ENCODE measurements at regions not wholly inside any gene's neighbourhood (a gene's known extent, or its start where the extent isn't known, plus 50 kb on each side); places are given as distances from the start of the nearest gene placed in this dataset.
A peak's percentile ranks its signal among the peaks of the same experiment; 100 is the strongest.

DNA sequence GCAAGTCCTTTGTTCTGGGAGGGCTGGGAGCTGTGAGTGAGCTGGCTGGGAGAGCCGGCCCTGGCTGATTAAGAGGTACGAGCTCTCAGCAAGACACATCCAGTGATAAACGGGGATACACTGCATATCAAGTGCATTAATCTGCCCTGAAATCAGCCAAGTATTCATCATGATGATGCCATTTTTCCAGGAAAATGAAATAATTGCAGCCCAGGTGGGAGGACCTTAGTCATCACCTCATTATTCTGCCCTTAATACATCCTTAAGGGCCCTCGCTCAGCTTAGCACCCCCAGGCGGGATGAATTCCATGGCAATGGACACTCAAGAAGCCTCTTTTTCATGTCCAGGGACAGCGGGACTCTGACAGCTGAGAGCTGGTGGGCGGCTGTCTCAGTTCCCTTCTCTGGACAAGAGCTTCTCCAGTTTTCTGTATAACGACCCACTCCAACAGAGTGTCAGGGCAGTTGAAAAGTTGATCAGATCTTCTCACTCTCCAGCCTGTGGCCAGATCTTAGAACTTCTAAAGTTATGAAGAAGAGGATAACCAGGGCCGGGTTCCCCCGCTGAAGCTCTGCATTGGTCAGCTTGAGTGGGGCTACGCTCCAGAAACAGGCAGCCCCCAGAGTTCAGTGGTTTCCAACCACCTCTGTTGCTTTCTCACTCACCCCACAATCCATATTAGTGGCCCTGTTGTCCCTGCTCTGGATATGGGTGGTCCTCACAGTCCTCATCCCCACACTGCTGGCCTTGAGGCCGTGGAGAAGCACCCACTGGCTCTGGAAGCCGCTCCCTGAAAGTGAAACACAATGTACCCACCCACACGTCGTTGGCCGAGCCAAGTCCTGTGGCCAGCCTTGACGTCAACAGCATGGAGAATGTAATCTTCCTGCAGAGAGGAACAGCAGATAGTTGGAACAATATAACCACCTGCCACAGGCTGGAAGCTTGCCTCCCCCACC lies 306.2 kb upstream of the DIO3 start:
- no TSS peak for BruUV-seq (replicated peaks)
- peaks cover 23% of the 10 kb centered on the region for H3K4me1 Mint-ChIP-seq (ENCODE audit: insufficient read depth, unreplicated experiment)
- CTCF ChIA-PET = interaction anchor here (0.6 kb wide), 2 partner anchors 19 to 438 kb away, joined by 3 read pairs; no protein-coding TSS in a partner anchor
- TF ChIP-seq, protein P1, sequence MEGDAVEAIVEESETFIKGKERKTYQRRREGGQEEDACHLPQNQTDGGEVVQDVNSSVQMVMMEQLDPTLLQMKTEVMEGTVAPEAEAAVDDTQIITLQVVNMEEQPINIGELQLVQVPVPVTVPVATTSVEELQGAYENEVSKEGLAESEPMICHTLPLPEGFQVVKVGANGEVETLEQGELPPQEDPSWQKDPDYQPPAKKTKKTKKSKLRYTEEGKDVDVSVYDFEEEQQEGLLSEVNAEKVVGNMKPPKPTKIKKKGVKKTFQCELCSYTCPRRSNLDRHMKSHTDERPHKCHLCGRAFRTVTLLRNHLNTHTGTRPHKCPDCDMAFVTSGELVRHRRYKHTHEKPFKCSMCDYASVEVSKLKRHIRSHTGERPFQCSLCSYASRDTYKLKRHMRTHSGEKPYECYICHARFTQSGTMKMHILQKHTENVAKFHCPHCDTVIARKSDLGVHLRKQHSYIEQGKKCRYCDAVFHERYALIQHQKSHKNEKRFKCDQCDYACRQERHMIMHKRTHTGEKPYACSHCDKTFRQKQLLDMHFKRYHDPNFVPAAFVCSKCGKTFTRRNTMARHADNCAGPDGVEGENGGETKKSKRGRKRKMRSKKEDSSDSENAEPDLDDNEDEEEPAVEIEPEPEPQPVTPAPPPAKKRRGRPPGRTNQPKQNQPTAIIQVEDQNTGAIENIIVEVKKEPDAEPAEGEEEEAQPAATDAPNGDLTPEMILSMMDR (IDR thresholded peaks at IDR 0.05; ENCODE audit: unreplicated experiment) = no peak
- H3K9me3 Mint-ChIP-seq (ENCODE audit: unreplicated experiment) = no peaks in the 10 kb centered on the region
- H3K27ac Mint-ChIP-seq (ENCODE audit: low read depth, unreplicated experiment) = no peak overlapping the region
- no peak overlapping the region for H3K4me3 Mint-ChIP-seq (ENCODE audit: unreplicated experiment)
- no peaks in the 10 kb centered on the region for H3K36me3 Mint-ChIP-seq (ENCODE audit: insufficient read depth, unreplicated experiment)
- H3K27me3 Mint-ChIP-seq (ENCODE audit: insufficient read depth, unreplicated experiment) = no peaks in the 10 kb centered on the region
- intact Hi-C loops (cut with micrococcal nuclease) = no loop called here
- DNase-seq (ENCODE audit: unreplicated experiment) = peak; percentile 57
- POLR2A ChIA-PET = interaction anchor here (0.6 to 1.3 kb wide), 2 partner anchors 10 to 1600 kb away, joined by 3 read pairs; no protein-coding TSS in a partner anchor

DNA sequence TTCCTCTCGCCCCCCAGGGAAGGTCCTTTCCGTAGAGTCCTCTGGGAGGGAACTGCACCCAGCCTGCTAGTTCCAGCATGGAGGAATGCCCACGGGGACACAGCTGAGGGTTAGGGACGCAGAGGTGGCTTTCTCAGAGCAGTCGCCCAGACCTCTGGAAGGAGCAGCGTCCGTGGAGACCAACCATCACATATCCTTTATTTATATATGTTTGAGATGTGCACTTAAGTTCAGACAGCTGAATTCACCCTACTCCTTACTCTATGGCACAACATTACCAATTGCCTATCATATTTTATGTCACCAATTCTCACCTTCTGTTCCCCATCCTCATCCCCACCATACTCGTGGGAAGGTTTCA lies 305.6 kb upstream of the DIO3 start:
- TF ChIP-seq, protein P1 (IDR thresholded peaks at IDR 0.05; ENCODE audit: unreplicated experiment) = no peak
- DNase-seq (ENCODE audit: unreplicated experiment) = no peak
- POLR2A ChIA-PET = interaction anchor here (1.3 kb wide), 1 partner anchor 10 kb away, joined by 3 read pairs; no protein-coding TSS in a partner anchor
- CTCF ChIA-PET = interaction anchor here (0.6 kb wide), 1 partner anchor 439 kb away, joined by 3 read pairs; no protein-coding TSS in a partner anchor
- intact Hi-C loops (cut with micrococcal nuclease) = no loop called here
- H3K27me3 Mint-ChIP-seq (ENCODE audit: insufficient read depth, unreplicated experiment) = no peaks in the 10 kb centered on the region
- no peak overlapping the region for H3K4me3 Mint-ChIP-seq (ENCODE audit: unreplicated experiment)
- H3K27ac Mint-ChIP-seq (ENCODE audit: low read depth, unreplicated experiment) = no peak overlapping the region
- no peaks in the 10 kb centered on the region for H3K9me3 Mint-ChIP-seq (ENCODE audit: unreplicated experiment)
- no TSS peak for BruUV-seq (replicated peaks)
- H3K4me1 Mint-ChIP-seq (ENCODE audit: insufficient read depth, unreplicated experiment) = peaks cover 23% of the 10 kb centered on the region
- H3K36me3 Mint-ChIP-seq (ENCODE audit: insufficient read depth, unreplicated experiment) = no peaks in the 10 kb centered on the region

DNA sequence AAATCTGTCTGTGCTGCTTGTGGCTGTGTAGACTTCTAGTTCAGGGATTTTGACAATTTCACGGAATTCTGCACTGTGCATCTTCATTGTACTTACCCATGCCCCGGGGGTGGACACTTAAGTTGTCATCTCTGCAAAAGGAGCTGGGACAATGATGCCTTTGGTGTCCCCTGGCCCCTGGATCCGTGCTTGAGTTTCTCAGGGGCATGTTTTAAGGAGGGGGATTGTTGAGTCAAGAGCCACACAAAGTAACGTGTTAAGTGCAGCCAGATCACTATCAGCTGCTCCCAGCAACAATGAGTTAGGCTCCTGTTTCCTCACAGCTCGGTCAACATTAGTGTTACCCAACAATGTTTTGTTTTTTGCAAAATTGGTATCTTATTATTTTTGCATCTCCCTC lies 305.0 kb upstream of the DIO3 start:
- POLR2A ChIA-PET = interaction anchor here (1.3 kb wide), 1 partner anchor 9 kb away, joined by 3 read pairs; no protein-coding TSS in a partner anchor

DNA sequence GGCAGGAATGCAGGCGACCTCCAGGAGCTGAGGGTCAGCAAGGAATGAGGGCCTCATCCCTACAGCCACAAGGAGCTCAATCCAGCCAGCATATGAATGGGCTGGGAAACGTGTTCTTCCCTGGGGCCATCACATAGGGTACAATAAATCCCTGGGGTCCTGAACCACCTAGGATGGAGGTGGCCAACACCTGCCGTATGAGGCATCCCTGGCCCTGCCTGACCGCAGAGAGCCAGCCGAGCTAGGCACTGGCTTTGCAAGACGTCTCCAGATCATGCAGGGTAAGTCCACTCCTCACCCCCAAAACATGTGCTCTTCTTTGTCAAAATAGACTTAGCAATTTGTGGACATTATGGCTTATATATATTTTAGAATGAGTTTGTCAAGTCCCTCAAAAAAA lies 303.7 kb upstream of the DIO3 start:
- Mint-ChIP-seq H3K27me3 (ENCODE audit: insufficient read depth, unreplicated experiment) (no peaks in the 10 kb centered on the region), H3K4me3 (ENCODE audit: unreplicated experiment) (no peak overlapping the region), H3K36me3 (ENCODE audit: insufficient read depth, unreplicated experiment) (no peaks in the 10 kb centered on the region), H3K27ac (ENCODE audit: low read depth, unreplicated experiment) (no peak overlapping the region), H3K9me3 (ENCODE audit: unreplicated experiment) (peaks cover 5% of the 10 kb centered on the region), H3K4me1 (ENCODE audit: insufficient read depth, unreplicated experiment) (peaks cover 23% of the 10 kb centered on the region)
- no TSS peak for BruUV-seq (replicated peaks)
- no peak for DNase-seq (ENCODE audit: unreplicated experiment)
- TF ChIP-seq, protein P1 (IDR thresholded peaks at IDR 0.05; ENCODE audit: unreplicated experiment) = no peak
- CTCF ChIA-PET = interaction anchor here (1.2 kb wide), 1 partner anchor 22 kb away, joined by 3 read pairs; no protein-coding TSS in a partner anchor
- POLR2A ChIA-PET = no interaction called here
- intact Hi-C loops (cut with micrococcal nuclease) = no loop called here

More for the DNA sequence above, 305.0 kb upstream of the DIO3 start:
- no peaks in the 10 kb centered on the region for H3K36me3 Mint-ChIP-seq (ENCODE audit: insufficient read depth, unreplicated experiment)
- H3K4me3 Mint-ChIP-seq (ENCODE audit: unreplicated experiment) = no peak overlapping the region
- intact Hi-C loops (cut with micrococcal nuclease) = no loop called here
- peaks cover 23% of the 10 kb centered on the region for H3K4me1 Mint-ChIP-seq (ENCODE audit: insufficient read depth, unreplicated experiment)
- no peak overlapping the region for H3K27ac Mint-ChIP-seq (ENCODE audit: low read depth, unreplicated experiment)
- TF ChIP-seq, protein P1 (IDR thresholded peaks at IDR 0.05; ENCODE audit: unreplicated experiment) = no peak
- no TSS peak for BruUV-seq (replicated peaks)
- no peaks in the 10 kb centered on the region for H3K9me3 Mint-ChIP-seq (ENCODE audit: unreplicated experiment)
- CTCF ChIA-PET = no interaction called here
- no peak for DNase-seq (ENCODE audit: unreplicated experiment)
- H3K27me3 Mint-ChIP-seq (ENCODE audit: insufficient read depth, unreplicated experiment) = no peaks in the 10 kb centered on the region
